HG03558 (cell line): ENCODE measurements at regions not wholly inside any gene's neighbourhood (a gene's known extent, or its start where the extent isn't known, plus 50 kb on each side); places are given as distances from the start of the nearest gene placed in this dataset.

Source experiments
- ATAC-seq: cut with Tn5 transposase; IDR thresholded peaks from one replicate; pipeline ENCODE4 v1.9.1; 2021; ENCODE audit warnings: moderate number of reproducible peaks; ENCODE audit not compliant: unreplicated experiment; ENCODE audit errors: extremely low read depth

- ATAC-seq: no peak
These were observed 213.2 kb upstream of the ZFP42 start for GRCh38 chr4:187782286-187782824.

DNA sequence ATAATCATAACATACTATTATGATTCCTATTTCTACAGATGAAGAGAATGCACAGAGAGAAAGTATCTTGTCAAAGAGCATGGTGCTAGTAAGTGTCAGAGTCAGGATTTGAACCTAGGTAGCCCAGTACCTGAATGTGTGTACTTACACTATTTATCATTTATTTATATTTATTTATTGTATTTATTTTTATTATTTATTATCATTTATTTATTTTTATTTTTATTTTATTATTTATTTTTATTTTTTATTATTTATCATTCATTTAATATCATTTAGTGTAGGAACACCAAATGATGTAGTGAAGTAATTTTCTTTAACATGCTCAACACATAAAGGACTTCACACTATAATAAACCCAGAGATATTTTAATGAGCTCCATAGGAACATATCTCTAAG is 209.4 kb upstream of the ZFP42 start:
- ATAC-seq: no peak

DNA sequence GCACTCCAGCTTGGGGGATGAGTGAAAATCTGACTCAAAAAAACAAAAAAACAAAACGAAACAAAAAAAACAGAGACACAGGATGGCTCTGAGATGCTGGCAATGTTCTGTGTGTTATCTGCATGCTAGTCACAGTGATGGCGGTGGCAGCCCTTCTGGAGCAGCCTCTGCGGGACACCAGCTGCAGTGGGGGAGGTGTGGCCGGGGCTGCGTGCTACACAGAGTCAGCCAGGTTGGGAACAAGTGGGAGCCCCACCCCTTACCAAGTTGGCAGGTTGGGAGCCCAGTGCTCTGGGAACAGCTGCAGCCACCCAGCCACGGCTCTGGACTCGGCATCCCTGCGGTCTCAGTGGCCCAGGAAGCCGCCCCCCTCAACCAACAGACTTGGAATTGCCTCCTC is 206.5 kb upstream of the ZFP42 start:
- no peak for ATAC-seq

- ATAC-seq: no peak
These were observed 199.8 kb upstream of the ZFP42 start for GRCh38 chr4:187795737-187796136.

- ATAC-seq: no peak
These were observed 197.2 kb upstream of the ZFP42 start for GRCh38 chr4:187798385-187798784.

- ATAC-seq: no peak
These were observed 195.8 kb upstream of the ZFP42 start for GRCh38 chr4:187799735-187800134.

GRCh38 chr4:187811591-187811990 is 184.0 kb upstream of the ZFP42 start:
- no peak for ATAC-seq

DNA sequence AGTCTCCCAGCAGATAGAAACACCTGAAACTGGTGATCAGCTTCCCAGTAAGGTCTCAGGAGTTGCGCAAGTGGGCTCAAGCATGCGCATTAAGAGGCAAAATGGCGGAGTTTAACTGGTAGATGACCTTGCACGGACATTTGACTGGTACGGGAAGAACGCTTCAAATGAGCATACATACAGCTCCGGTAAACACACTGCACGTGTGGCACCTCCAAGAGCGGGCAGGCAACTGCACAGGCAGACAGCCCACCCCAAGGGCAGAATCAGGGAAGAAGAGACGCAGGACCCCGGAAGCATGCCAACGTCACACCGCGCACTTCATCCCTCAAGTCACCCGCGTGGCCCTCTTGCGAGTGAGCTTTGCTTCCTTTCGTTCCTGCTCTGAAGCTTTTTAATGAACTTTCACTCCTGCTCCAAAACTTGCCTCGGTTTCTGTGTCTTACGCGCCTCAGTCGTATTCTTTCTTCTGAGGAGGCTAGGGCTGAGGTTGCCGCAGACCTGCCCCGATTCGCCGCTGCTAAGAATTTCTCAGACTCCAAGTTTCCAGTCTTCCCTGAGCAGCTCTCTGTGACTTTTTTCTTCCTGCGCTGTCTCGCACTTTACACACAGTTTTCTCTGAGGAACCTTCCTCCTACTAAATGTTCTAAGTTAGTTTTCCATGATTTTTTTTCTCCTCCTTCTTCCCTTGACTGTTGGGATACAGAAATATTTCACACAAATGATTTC is 180.7 kb upstream of the ZFP42 start:
- ATAC-seq: no peak

GRCh38 chr4:187826725-187827124 is 168.8 kb upstream of the ZFP42 start:
- no peak for ATAC-seq

DNA sequence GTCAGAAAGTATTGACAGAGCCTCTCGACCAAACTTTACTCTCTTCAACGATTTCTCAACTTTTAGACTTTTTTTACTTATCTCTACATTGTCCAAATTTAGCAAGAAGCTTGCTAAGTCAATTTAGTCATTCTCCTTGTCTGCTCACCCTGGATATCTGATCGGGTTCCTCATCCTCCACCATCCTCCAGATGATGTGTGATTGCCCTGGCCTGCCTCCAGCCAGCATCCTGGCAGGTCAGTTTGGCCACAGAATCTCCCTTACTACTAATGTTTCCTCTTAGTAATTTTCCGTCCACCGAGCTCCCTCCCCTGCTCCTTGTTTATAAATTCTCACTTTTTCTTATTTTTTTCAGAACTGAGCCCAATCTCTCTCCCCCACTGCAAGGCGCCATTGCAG is 167.9 kb upstream of the ZFP42 start:
- ATAC-seq: no peak

DNA sequence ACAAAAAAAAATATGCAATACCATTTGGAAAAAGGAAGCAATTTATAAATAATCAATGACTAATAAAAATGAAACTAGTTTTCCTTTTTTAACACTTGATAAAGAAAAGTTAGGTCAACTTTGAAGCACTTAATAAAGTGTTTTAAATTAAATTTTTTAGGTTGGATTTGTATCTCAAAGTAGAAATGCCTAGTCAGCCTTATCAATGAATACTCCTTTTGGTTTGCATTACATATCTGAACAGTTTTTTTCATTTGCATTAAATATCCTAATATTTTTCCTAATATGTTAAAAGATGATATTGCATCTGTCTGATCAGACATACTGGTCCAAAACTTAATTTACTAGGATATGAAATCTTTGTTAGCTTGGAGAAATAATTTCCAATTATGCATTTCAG is 155.8 kb upstream of the ZFP42 start:
- ATAC-seq: no peak

DNA sequence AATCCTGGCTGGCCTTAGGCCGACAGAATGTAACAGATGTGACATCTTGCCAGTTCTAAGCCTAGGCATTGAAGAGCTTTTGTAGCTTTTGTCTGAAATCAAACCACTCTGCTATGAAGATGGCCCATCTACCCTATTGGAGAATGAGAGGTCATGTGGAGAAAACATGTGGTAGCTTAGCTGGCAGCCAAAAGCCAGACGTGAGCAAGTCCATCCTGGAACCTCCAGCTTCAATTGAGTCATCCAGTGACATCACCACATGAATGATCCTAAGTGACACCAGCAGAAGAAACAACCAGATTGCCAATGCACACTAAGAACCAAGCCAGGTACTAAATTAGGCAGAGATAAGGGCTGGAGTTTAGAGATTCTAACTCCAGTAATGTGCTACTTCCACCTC is 154.8 kb upstream of the ZFP42 start:
- no peak for ATAC-seq

DNA sequence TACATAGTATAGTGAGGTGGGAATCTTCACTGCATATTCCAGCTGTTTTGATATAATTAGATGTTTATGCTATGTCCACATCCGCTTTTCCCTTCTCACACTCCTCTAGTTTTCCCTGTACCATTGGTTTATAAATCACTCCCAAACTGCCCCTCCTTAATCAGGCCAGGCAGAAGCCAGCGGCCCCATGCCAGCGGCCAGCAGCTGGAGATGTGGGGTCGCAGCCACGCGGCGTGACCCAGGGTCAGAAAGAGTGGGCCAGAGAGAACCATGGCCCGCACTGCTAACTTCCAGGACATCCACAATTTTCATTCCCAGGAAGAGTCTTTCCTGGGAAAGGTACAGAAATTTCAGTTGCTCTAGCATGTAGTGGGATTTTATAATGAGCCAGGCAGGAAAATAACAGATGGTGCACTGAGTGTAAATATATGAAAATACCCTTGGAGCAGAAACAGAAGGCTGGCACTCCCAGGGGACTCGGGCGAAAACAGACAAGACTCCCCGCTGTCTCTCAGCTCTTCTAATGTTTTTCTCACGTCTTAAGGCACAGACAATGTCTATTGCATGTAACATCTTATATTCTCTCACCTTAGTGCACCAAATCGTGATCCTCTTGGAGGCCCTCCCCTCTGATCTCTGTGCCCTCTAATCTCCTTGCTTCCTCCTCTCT is 145.9 kb upstream of the ZFP42 start:
- ATAC-seq: no peak

GRCh38 chr4:187865914-187866313 is 129.7 kb upstream of the ZFP42 start:
- ATAC-seq: no peak

DNA sequence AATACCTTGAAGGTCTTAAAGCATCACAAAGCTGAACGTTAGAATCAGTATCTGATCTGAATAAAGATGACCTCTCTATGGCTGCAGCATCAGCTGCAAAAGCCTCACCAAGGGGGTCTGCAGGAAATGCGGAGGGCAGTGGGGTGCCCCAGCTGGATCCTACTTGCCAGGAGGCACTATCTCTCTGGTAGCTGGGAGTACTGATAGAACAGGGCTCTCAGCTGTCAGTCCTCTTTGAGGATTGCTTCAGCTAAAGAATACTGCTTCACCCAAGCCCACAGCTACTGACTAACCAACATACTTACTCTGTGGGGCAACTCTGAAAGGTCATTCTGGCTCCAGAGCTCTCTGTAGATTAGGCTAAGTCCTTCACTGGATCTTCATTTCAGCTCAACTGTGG is 112.5 kb upstream of the ZFP42 start:
- no peak for ATAC-seq

GRCh38 chr4:187883836-187884475 is 111.6 kb upstream of the ZFP42 start:
- no peak for ATAC-seq

- no peak for ATAC-seq
These were observed 107.7 kb upstream of the ZFP42 start for GRCh38 chr4:187887906-187888305.

- no peak for ATAC-seq
These were observed 105.9 kb upstream of the ZFP42 start for GRCh38 chr4:187889651-187890050.

DNA sequence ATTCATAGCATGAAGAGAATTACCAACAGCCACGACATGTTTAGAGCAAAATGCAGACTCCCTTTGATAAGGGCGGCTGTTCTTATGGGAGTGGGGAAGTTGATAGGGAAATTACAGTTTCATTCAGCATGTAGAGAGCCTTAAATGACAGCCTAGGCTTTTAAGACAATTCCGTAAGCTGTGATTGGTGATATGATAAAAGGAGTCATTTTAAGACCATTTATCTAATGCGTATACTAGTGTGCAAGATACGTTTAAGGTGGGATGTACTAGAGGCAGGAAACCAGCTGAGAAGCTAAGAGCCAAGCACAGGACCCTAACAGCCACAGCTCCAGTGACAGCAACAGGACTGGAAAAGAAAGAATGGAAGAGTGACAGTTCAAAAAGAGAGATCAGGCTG is 102.2 kb upstream of the ZFP42 start:
- no peak for ATAC-seq

- no peak for ATAC-seq
These were observed 92.5 kb upstream of the ZFP42 start for GRCh38 chr4:187903106-187903505.

- ATAC-seq: no peak
These were observed 91.9 kb upstream of the ZFP42 start for GRCh38 chr4:187903700-187904099.
